Stimulated activated CD4-positive, alpha-beta T cell treated with anti-CD3 and anti-CD28 coated beads, Interleukin-12 subunit alpha, Interleukin-12 subunit beta, amount 100 ng/mL, for 48 hours (primary cell): ENCODE measurements at regions not wholly inside any gene's neighbourhood (a gene's known extent, or its start where the extent isn't known, plus 50 kb on each side); places are given as distances from the start of the nearest gene placed in this dataset.

Source experiments
- DNase-seq, 3 donors: peaks; one replicate each; pipeline ENCODE4 v3.0.0-alpha.2; 2020; ENCODE audit warnings: low read depth in 2 of 3, low spot score in 1 of 3

- DNase-seq, result no peak
These were observed 1027.4 kb downstream of the BRD1 start for GRCh38 chr22:48800036-48800885.

- no peak for DNase-seq
These were observed 1028.3 kb downstream of the BRD1 start for GRCh38 chr22:48799227-48799970.

GRCh38 chr22:48798281-48799226, 1029.1 kb downstream of the BRD1 start:
- no peak for DNase-seq

GRCh38 chr22:48797731-48798130, 1029.9 kb downstream of the BRD1 start:
- DNase-seq, result no peak

- no peak for DNase-seq
These were observed 1031.2 kb downstream of the BRD1 start for GRCh38 chr22:48796310-48797015.

DNA sequence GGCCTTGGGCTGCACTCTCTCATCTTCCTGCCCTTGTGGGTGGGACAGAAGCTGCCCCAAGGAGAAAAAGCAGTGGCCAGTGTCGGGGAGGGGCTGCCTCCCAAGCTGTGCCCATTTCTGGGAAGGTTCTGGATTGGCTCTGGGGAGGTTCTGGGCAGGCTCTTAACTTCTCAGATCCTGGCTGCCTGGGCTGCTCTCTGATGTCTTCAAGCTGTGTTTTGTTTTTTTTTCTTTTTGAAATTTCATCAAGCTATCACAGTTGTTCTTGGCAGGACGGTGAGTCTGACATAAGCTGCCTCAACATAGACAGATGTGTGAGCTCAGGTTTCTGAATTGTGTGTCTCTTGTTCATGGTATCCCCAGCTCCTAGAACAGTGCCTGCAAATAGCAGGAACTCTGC, 1032.0 kb downstream of the BRD1 start:
- no peak for DNase-seq

DNA sequence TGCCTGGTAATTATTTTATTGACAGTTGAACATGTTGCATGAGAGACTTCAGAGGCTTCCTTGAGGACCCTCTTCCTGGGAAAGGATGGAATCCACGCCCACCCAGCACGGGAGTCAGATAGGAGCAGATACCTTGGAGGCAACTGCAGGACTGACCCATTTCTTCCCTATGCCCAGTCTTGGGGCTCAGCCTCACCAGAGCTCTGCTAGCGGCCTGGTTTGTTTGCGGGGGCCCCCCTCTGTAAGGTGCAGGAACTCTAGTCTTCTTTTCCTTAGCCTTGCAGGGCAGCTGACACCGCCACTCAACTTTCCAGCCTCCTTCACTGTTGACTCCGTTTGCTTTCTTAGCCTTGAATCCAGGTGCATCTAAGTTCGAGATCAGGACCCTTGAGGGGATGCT, 1032.8 kb downstream of the BRD1 start:
- no peak for DNase-seq

DNA sequence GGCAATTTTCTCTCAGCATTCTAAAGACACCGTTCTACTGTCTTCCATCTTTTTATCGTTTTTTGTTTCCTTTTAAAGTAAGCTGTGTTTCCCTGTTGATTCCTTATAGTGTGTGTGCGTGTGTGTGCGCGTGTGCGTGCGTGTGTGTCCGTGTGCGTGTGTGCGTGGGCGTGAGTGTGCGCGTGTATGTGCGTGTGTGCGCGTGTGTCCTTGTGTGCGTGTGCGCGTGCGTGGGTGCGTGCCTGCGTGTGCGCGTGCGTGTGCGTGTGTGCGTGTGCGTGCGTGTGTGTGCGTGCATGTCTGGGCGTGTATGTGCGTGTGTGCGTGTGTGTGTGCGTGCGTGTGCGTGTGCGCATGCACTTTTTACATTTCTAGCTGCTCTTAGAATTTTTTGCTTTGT, 1033.7 kb downstream of the BRD1 start:
- no peak for DNase-seq

GRCh38 chr22:48786679-48786996, 1041.0 kb downstream of the BRD1 start:
- no peak for DNase-seq

DNA sequence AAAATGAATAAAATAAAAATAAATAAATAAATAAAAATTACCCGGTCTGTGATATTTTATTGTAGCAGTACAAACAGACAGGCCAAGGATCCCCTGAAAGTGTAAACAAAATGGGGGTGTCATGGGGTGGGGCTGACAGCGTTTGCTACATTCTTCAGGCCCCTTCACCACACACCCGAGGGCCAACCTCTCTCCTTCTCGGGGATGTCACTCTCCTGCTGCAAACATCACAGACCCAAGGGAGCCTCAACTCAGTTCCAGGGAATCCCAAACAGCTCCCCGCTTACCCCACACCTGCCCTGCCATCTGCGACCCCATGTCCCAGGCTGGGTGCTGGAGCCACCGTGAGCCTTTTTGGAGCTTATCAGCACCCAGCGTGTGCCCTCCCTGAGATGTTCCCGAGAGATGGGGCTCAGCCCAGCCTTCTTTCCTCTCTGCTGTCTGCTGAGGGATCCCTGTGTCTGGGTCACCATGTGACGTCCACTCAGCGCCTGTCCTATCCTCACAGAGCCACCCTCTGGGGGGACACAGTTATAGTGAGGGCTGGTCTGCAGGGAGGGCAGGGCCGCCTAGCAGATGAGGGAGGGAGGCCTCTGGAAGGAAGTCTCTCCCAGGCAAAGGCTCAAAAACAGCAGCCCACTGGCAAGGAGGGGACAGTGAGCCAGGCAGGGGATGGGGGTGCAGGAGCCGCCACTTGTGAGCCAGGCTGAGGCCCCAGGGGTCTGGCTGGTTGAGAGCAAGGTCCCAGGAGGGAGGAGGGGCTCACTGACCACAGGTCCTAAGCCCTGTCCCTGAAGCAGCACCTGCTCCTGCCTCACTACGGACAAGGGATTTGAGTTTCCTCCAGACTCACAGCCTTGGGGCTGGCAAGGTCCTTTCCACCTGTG, 1041.6 kb downstream of the BRD1 start:
- DNase-seq, result no peak

GRCh38 chr22:48784701-48785503, 1042.8 kb downstream of the BRD1 start:
- no peak for DNase-seq

GRCh38 chr22:48783821-48784266, 1043.8 kb downstream of the BRD1 start:
- DNase-seq, result no peak

DNA sequence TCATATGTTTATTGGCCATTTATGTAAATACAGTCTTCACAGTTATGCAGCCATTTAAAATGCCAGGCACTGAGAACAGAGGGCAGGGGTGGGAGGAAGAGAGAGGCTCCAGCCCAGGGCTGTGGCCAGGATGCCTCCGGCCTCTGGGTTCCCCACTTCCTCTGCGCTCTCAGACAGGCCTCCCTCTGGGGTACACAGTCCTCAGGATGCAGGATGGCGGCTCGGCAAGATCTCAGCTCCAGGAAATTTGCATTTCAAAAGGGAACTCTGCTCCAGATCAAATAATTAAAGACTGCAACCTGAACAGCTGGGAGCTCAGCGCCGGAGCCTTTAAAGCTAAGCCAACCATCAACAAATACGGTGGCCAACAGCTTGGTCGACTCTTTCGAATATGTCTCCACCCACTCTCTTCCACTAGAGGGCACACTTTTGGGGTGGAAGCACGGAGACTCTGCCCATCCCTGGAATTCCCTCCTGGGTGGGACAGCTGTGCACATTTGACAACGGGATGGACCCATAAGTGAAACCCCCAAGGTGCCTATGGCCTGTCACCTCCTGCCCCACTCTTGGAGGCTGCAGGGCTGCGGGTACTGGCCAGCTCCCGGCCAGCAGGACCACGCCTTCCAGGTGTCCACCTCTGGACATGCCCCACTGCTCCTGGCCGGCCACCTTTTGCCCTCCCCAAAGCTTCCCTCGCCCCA, 1044.7 kb downstream of the BRD1 start:
- DNase-seq, result no peak

DNA sequence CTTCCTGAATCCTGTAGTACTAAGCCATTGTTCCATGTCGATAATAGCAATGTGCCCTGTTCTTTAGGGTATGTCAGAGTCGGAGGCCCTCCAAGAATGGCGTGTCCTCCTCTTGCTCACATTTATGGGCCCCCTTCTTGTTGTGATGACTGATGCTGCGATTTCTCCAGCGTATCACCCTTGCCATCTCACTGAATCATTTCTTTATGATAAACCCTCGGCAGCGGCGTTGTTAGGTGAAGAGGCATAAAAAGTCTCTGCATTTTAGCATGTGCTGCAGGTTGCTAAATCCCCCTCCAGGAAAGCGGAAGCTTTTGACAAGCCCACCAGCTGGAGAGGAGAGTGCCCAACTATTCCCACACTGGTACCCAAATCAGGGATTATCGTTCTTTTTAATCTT, 1045.3 kb downstream of the BRD1 start:
- no peak for DNase-seq

- DNase-seq, result no peak
These were observed 1045.8 kb downstream of the BRD1 start for GRCh38 chr22:48781868-48782267.

DNA sequence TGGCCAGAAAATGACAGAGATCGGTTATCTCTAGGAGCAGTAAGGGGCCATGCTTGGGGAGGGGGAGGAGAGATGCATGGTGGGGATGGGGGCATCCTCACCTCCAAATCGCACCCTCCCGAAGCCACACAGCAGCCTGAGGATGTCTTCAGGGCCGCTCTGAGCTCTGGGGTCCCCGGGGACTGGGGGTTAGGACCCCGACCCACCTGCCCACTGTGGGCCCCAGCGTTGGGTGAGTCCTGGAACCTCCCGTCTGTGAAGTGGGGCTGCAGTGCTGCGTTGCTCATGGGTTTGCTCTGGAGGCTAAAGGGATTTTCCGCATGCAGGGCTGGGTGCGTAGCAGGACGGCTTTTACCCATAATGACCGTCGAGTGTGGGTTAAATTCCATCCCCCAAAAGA, 1046.3 kb downstream of the BRD1 start:
- no peak for DNase-seq

DNA sequence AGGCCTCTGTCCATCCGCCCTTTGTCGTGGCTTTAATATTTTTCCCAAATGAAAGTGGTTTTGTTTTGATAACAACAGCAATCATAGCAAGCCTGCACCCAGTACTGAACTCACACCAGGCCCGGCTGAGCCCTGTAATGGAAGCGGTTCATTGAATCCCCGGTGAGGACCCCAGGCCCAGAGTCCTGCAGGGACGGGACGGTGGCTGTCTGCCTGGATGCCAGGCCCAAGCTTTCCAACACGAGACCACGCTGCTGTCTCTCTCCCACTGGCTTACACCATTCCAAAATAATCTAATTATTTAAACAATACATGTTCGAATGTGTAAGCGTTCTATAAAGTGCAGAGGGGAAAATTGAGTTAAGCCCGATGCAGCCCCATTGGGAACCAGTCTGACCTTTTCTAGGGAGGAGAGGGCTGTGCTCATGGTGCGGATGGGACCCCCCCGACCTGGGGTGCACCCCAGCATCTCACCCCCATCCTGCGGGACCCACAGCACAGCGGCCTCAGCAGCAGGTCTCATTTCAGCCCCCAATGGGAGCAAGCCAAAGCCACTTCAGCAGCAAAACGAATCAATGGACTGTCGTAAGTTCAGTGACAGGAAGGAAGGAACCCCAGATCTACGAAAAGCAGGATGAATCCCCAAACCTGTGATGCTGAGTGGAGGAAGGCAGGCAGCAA, 1046.9 kb downstream of the BRD1 start:
- no peak for DNase-seq
